GM20431 (cell line): ENCODE measurements at regions not wholly inside any gene's neighbourhood (a gene's known extent, or its start where the extent isn't known, plus 50 kb on each side); places are given as distances from the start of the nearest gene placed in this dataset.

Experiments used
- in situ Hi-C: fragments of 300-500 bp; cut with MseI, MboI; formaldehyde crosslinking; loops from one replicate; pipeline ENCODE4 v1.15.0; 2020; ENCODE audit warnings: low sequenced_read_pairs; ENCODE audit not compliant: unreplicated experiment

DNA sequence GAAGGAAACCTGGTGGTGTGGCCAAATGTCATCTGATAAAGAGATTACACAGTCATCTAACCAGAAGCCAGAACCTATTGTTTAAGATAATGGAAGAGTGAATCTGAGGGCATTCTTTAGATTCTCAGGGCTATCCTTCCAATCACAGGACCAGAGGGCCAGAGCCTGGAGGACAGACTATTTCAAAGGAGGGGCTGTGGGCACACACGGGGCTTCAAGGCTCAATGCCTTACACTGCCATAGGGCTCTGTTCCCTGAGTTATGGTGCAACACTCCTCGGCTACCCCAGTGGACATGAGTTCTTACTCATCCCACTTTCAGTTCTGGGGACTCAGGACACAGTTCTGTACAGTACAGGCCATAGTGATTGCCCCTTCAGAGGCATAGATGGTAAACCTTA, 343.9 kb upstream of the ALCAM start:
- in situ Hi-C loops: no loop called here

GRCh38 chr3:105030211-105030610, 336.5 kb upstream of the ALCAM start:
- in situ Hi-C loops: no loop called here

DNA sequence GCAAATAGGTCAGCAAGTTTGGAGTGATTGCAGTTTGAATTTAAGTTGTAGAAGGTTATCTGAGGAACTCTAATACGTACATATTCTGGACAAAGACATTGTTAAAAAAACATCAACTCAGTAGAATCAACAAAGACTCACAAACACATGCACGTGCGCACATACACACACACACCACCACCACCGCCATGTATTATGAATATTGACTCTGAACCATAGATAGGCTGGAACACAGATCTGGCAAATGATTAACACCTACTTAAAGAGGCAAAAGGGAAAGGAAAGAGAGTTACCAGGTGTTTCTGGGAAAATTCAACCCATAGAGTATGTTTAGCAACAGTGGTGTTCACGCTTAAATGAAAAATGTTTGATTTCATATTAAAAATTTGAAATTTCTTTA, 334.2 kb upstream of the ALCAM start:
- in situ Hi-C loops: no loop called here

- in situ Hi-C loops: no loop called here
These were observed 333.6 kb upstream of the ALCAM start for GRCh38 chr3:105033081-105033480.

- in situ Hi-C loops: no loop called here
These were observed 327.7 kb upstream of the ALCAM start for GRCh38 chr3:105039004-105039403.

- in situ Hi-C loops: no loop called here
These were observed 326.6 kb upstream of the ALCAM start for GRCh38 chr3:105040026-105040622.

GRCh38 chr3:105042586-105042985, 324.1 kb upstream of the ALCAM start:
- in situ Hi-C loops: no loop called here

DNA sequence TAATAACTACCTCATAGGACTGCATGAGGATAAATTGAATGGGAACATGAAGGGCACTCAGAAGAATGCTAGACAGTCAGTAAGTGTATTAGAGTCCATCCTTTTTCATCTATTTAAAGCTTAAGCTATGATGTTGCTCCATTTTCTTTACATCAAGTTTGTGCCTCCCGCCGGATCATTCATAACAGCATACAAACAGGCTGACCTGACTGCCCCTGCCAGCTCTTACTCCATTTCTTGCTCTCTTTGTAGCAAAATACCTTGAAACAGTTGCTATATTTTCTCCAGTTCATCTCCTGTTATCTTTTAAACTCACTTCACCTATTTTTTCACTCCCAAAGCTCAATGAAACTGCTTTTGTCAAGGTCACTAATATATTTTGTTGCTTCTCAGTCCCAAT, 315.6 kb upstream of the ALCAM start:
- in situ Hi-C loops: no loop called here

- in situ Hi-C loops: no loop called here
These were observed 314.7 kb upstream of the ALCAM start for GRCh38 chr3:105051972-105052371.

GRCh38 chr3:105062853-105063252, 303.9 kb upstream of the ALCAM start:
- in situ Hi-C loops: no loop called here

DNA sequence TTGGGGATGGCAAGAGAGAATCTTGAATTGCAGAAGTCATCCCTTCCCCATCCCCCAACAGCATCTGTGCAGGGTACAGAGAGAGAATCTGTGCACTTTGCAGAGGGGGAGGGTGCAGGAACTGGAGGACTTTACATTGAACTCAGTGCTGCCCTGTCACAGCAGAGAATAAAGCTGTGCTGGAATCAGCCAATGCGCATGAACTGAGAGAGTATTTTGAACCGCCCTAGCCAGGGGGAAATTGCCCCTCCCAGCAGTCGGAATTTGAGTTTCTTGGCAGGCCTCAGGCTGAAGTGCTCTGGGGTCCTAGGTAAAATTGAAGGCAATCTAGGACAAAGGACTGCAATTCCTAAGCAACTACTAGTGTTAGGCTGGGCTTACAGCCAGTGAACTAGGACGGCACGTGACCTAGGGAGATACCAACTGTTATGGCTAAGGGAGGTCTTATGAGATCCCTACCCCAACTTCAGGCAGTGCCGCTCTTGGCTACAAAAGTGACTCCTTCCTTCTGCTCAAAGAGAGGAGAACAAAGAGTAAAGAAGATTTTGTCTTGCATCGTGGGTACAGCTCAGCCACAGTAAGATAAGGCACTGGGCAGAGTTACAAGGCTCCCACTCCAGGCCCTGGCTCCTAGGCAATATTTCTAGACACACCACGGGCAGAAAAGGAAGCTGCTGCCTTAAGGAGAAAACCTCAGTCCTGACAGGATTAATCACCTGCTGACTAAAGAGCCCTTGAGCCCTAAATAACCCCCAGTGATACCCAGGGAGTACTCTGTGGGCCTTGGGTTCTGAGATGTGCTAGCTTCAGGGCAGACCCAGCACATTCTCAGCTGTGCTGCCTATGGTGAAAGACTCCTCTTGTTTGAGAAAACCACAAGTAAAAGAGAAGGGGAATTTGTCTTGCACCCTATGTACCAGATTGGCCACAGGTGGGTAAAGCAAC, 300.5 kb upstream of the ALCAM start:
- in situ Hi-C loops: no loop called here

DNA sequence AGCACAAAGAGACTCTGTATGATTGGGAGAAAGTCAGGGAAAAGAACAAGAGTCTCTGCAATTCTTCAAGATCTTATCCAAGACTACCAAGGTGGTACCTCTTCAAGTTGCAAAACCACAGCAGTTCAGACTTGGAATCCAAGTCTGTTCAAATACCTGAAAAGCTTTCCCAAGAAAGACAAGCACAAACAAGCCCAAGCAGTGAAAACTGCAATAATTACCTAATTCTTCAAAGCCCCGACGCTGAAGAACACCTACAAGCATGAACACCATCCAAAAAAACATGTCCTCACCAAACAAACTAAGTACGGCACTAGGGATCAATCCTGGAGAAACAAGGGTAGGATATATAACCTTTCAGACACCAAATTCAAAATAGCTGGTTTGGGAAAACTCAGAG, 299.3 kb upstream of the ALCAM start:
- in situ Hi-C loops: no loop called here

DNA sequence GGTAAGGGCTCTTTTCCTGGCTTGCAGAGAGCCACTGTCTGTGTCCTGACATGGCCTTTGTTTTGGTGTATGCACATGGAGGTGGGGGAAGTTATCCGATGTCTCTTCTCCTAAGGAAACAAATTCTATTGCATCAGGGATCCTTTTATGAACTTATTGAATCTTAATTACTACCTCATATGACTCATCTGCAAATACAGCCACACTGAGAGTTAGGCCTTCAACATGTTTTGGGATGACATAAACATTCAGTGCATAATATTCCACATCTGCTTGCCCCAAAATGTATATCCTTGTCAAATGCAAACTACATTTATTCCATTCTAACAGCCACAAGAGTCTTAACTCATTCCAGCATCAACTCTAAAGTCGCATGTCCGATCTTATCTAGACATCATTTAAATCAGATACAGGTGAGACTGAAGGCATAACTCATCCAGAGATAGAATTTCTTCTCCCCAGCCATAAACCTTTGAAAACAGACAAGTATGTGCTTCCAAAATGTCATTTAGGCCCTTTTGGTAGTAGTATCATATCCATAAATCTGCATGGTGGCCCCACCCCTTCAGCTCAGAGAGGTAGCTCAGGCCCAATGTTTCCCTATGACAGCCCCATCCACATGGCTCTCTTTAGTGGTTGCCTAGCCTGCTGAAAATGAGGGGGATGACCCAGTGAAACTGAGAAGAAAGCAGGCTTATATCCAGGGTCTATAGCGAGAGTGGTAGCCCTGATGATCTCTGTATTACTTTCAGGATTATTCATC, 289.5 kb upstream of the ALCAM start:
- in situ Hi-C loops: no loop called here

DNA sequence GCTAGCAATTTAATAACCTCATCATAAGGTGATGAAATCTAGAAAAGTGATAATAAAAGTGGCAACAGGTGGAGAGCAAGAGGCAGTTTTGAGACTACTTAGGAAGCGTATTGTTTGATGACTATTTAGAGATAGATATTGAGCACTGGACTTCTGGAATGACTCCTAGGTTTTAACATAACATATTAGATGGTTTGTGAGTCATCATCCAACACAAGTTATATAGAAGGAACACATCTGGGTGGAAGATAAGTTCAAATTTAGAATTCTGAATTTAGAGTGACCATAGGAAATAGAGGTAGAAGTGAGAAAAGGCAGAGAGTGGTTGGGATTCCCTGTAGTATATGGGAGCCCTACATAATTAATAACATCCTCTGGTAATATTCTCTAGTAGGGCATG, 282.8 kb upstream of the ALCAM start:
- in situ Hi-C loops: no loop called here

DNA sequence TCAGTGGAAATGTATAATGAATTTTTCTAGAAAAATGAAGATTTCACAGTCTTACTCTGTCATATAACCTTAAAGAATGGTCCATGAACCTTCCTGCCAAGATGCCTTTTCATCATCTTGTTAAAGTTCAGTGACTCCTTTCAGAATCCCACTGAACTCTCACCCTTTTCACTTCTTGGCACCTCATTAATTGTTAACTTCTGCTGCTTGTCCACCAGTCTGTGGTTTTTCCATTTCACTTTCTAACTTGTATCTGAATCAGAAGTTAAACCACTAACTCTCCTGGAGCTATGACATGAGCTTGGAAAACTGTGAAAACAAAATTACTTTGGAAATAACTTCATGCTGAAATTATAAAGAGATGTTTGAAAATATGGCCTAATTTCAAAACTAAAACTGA, 281.2 kb upstream of the ALCAM start:
- in situ Hi-C loops: no loop called here

DNA sequence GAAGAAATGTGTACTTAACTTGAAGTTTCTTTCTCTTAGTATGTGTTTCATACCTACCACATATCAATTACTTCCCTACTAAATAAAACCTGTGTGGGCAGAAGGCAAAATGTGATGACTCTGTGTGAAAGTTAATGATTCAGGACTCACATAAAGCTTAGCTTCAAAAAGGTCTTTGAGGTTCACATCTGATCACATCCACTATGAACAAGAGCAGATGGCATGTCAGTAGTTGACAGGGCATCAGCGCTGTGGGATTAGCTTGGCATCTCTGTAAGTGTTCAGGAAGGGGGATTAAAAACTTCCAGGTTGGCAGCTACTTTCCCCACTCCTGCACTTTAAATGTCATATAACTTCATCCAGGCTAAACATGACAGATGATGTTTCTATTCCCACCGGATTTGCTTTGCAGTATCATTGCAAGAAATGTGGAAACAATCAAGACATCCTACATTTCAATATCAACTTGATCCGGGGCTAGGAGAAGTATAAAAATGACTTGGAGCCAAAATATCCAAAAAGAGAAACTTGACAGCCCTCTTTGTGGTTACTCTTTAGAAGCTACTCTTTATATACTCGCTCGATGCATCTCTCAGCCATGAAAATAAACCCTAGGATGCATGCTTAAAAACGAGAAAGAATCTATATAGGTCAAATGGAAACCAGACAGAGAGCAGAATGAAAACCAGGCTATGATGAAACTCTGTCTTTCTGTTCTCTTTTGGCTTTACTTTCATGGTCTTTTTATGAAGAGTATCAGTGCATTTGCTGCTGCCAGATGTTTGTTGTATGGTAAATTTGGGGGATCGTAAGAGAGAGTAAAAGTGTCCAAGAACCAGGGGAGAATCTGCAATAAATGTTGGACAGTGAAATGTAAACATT, 273.1 kb upstream of the ALCAM start:
- in situ Hi-C loops: no loop called here

GRCh38 chr3:105094588-105094987, 272.1 kb upstream of the ALCAM start:
- in situ Hi-C loops: no loop called here

GRCh38 chr3:105096071-105096470, 270.6 kb upstream of the ALCAM start:
- in situ Hi-C loops: no loop called here

GRCh38 chr3:105101603-105102002, 265.1 kb upstream of the ALCAM start:
- in situ Hi-C loops: no loop called here

- in situ Hi-C loops: no loop called here
These were observed 263.6 kb upstream of the ALCAM start for GRCh38 chr3:105103139-105103538.
